Endothelial cell of umbilical vein (primary cell): ENCODE measurements at regions not wholly inside any gene's neighbourhood (a gene's known extent, or its start where the extent isn't known, plus 50 kb on each side); places are given as distances from the start of the nearest gene placed in this dataset.

Source experiments
- BruUV-seq: library from RNA; stranded (reverse); fragments of 400-500 nt; replicated peaks from 2 replicates; lab custom pipeline; 2021; lab: Mats Ljungman, UMichigan
- CTCF ChIA-PET: fragments of 300-600, 350-600 bp; sonication (Branson Sonifier 250); formaldehyde crosslinking; loops from one replicate; lab custom pipeline; 2021; ENCODE audit warnings: antibody characterized with exemption, inconsistent platforms; lab: Charles Lee
- POLR2A ChIA-PET: fragments of 300-600, 350-600 bp; sonication (Branson Sonifier 250); formaldehyde crosslinking; loops from one replicate; lab custom pipeline; 2021; ENCODE audit warnings: antibody characterized with exemption, inconsistent platforms; lab: Charles Lee
- DNase-seq: peaks from one replicate; pipeline ENCODE4 v3.0.0-alpha.2; 2011; ENCODE audit warnings: low read depth, low spot score
- FAIRE-seq: peaks from 2 replicates; lab custom pipeline; 2011; peaks lifted over from hg19 to GRCh38; lab: Jason Lieb, UNC
- H2AFZ ChIP-seq: 2 replicates; pipeline ENCODE4 v1.6.0; 2012; ENCODE audit warnings: low read depth, low read length, control low read depth, inconsistent platforms
- H3K27ac ChIP-seq: 2 replicates; pipeline ENCODE4 v1.5.1; 2011; ENCODE audit warnings: low read depth, mild to moderate bottlenecking, control low read depth, low read length, moderate library complexity; ENCODE audit not compliant: insufficient read depth
- H3K27me3 ChIP-seq, 2 experiments: 2 replicates each; pipeline versions ENCODE4 v1.6.0 to v1.6.1; 2011; ENCODE audit warnings: low read length in 2 of 2, mixed read lengths in 1 of 2; ENCODE audit not compliant: control insufficient read depth in 2 of 2, insufficient read depth in 2 of 2
- H3K36me3 ChIP-seq, 2 experiments: 2 replicates in 1 of 2; 3 replicates in 1 of 2; pipeline ENCODE4 v1.5.1; 2011; ENCODE audit warnings: low read length in 2 of 2, mild to moderate bottlenecking in 1 of 2, moderate library complexity in 1 of 2; ENCODE audit not compliant: control insufficient read depth in 2 of 2, insufficient read depth in 2 of 2; ENCODE audit errors: extremely low read depth in 1 of 2
- H3K4me1 ChIP-seq: 3 replicates; pipeline ENCODE4 v1.5.1; 2011; ENCODE audit warnings: mild to moderate bottlenecking, low read length; ENCODE audit not compliant: control insufficient read depth, insufficient read depth; ENCODE audit errors: extremely low read depth
- H3K4me2 ChIP-seq: 2 replicates; pipeline ENCODE4 v1.6.1; 2011; ENCODE audit warnings: low read length, control low read depth, mixed read lengths; ENCODE audit not compliant: insufficient read depth
- H3K4me3 ChIP-seq, 3 experiments: fragments of 200-600 bp in 1 of 3; sonication (generic), shearing (Covaris generic) in 1 of 3; replicated peaks in 1 of 3; 2 replicates each; pipeline ENCODE4 v1.5.1; 2011 to 2016; ENCODE audit warnings: control low read depth in 3 of 3, low read length in 3 of 3, mild to moderate bottlenecking in 2 of 3, inconsistent platforms in 1 of 3, low read depth in 1 of 3, moderate library complexity in 1 of 3; ENCODE audit not compliant: insufficient read depth in 1 of 3
- H3K79me2 ChIP-seq: 2 replicates; pipeline ENCODE4 v1.6.0; 2012; ENCODE audit warnings: low read length, inconsistent platforms; ENCODE audit not compliant: control insufficient read depth, insufficient read depth
- H3K9ac ChIP-seq: replicated peaks from 2 replicates; pipeline ENCODE3; 2011; ENCODE audit warnings: low read length, control low read depth; ENCODE audit not compliant: insufficient read depth; ENCODE audit errors: extremely low read depth
- H3K9me1 ChIP-seq: replicated peaks from 3 replicates; pipeline ENCODE4 v1.6.0; 2011; ENCODE audit warnings: mild to moderate bottlenecking, low read length; ENCODE audit not compliant: control insufficient read depth, insufficient read depth; ENCODE audit errors: extremely low read depth
- H3K9me3 ChIP-seq: replicated peaks from 2 replicates; pipeline ENCODE4 v1.5.1; 2012; ENCODE audit warnings: low read length, inconsistent platforms; ENCODE audit not compliant: control insufficient read depth, insufficient read depth
- H4K20me1 ChIP-seq: replicated peaks from 2 replicates; pipeline ENCODE3; 2011; ENCODE audit warnings: mild to moderate bottlenecking, low read length; ENCODE audit not compliant: control insufficient read depth, insufficient read depth; ENCODE audit errors: extremely low read depth
- CTCF ChIP-seq, 2 donors: IDR thresholded peaks; 1 replicate in 1 of 2; 2 replicates in 1 of 2; pipeline ENCODE4 v1.5.1; 2011; ENCODE audit warnings: low read length in 2 of 2, mild to moderate bottlenecking in 2 of 2, moderate library complexity in 2 of 2, control low read depth in 1 of 2, inconsistent platforms in 1 of 2, low read depth in 1 of 2; ENCODE audit not compliant: insufficient read depth in 1 of 2; ENCODE audit errors: extremely low read depth in 1 of 2
- EZH2 ChIP-seq: IDR thresholded peaks from 2 replicates; pipeline ENCODE4 v1.6.1; 2012; ENCODE audit warnings: borderline replicate concordance, low read depth, mild to moderate bottlenecking, moderate library complexity, low read length, inconsistent platforms; ENCODE audit not compliant: severe bottlenecking
- FOS ChIP-seq: IDR thresholded peaks from 2 replicates; pipeline ENCODE4 v1.6.1; 2011; ENCODE audit warnings: mild to moderate bottlenecking, low read length, moderate library complexity, borderline replicate concordance; ENCODE audit not compliant: insufficient read depth
- GATA2 ChIP-seq: IDR thresholded peaks from 2 replicates; pipeline ENCODE4 v1.7.0; 2011; ENCODE audit warnings: low read depth, mild to moderate bottlenecking, moderate library complexity, mixed read lengths, low read length; ENCODE audit not compliant: insufficient read length, insufficient read depth
- JUN ChIP-seq: IDR thresholded peaks from 2 replicates; pipeline ENCODE4 v1.6.1; 2011; ENCODE audit warnings: borderline replicate concordance, low read depth; ENCODE audit not compliant: insufficient read length, insufficient read depth
- POLR2A ChIP-seq: IDR thresholded peaks from 2 replicates; pipeline ENCODE4 v1.6.1; 2012; ENCODE audit warnings: low read depth, mild to moderate bottlenecking, control low read depth, low read length
- POLR2AphosphoS5 ChIP-seq: IDR thresholded peaks from 2 replicates; pipeline ENCODE4 v1.6.1; 2012; ENCODE audit warnings: low read depth, mild to moderate bottlenecking, control low read depth, low read length, moderate library complexity; ENCODE audit not compliant: insufficient read depth
- dilution Hi-C: fragments of 300-500 bp; cut with MboI; formaldehyde crosslinking; loops from one replicate; pipeline ENCODE4 v1.15.0; 2019; ENCODE audit warnings: low sequenced_read_pairs; ENCODE audit not compliant: extremely low pct_ligation_motif_present
- intact Hi-C: fragments of 100-400 bp; cut with micrococcal nuclease; formaldehyde crosslinking; loops from one replicate; pipeline ENCODE4 v1.10.0; 2022

- Histone ChIP-seq H2AFZ (no peak overlapping the region), H3K4me3 (no peak overlapping the region), H3K79me2 (no peaks in the 10 kb centered on the region), H3K9me1 (no peaks in the 10 kb centered on the region), H4K20me1 (no peaks in the 10 kb centered on the region), H3K9me3 (no peaks in the 10 kb centered on the region), H3K27me3 (no peaks in the 10 kb centered on the region), H3K36me3 (no peaks in the 10 kb centered on the region), H3K4me2 (no peak overlapping the region), H3K27ac (no peak overlapping the region), H3K9ac (no peak overlapping the region), H3K4me1 (no peaks in the 10 kb centered on the region)
- CTCF ChIA-PET: no interaction called here
- TF ChIP-seq JUN (no peak), EZH2 (no peak), FOS (no peak), CTCF (IDR thresholded peaks at IDR 0.05; ENCODE audit: extremely low read depth in 1 of 2, insufficient read depth in 1 of 2, low read depth in 1 of 2, low read length in 2 of 2) (no peak)
- BruUV-seq: no TSS peak
- intact Hi-C loops: no loop called here
- dilution Hi-C loops: no loop called here
- DNase-seq (no peak), FAIRE-seq (peak; percentile 52)
- POLR2A ChIA-PET: no interaction called here
Observed at GRCh38 chr18:29930231-29930630, 1112.3 kb downstream of the DSC3 start.

- no peak for FAIRE-seq
- CTCF ChIA-PET: interaction anchor here (0.8 kb wide), 1 partner anchor 16 kb away, joined by 3 read pairs; no protein-coding TSS in a partner anchor
- intact Hi-C loops: no loop called here
- no peak overlapping the region for H3K27ac ChIP-seq
- H4K20me1 ChIP-seq: no peaks in the 10 kb centered on the region
- no peaks in the 10 kb centered on the region for H3K9me1 ChIP-seq
- no peak for DNase-seq
- dilution Hi-C loops: no loop called here
- no peak overlapping the region for H3K4me2 ChIP-seq
- TF ChIP-seq CTCF (IDR thresholded peaks at IDR 0.05; ENCODE audit: extremely low read depth in 1 of 2, insufficient read depth in 1 of 2, low read depth in 1 of 2, low read length in 2 of 2) (no peak), GATA2 (no peak), FOS (no peak), POLR2A (no peak), POLR2AphosphoS5 (no peak)
- no TSS peak for BruUV-seq
- H3K4me3 ChIP-seq: no peak overlapping the region
- no peaks in the 10 kb centered on the region for H3K79me2 ChIP-seq
- no peak overlapping the region for H2AFZ ChIP-seq
- H3K4me1 ChIP-seq: no peaks in the 10 kb centered on the region
- H3K27me3 ChIP-seq: no peaks in the 10 kb centered on the region
- H3K36me3 ChIP-seq: no peaks in the 10 kb centered on the region
- H3K9ac ChIP-seq: no peak overlapping the region
- POLR2A ChIA-PET: no interaction called here
- no peaks in the 10 kb centered on the region for H3K9me3 ChIP-seq
Observed at GRCh38 chr18:29928081-29928480, 1114.5 kb downstream of the DSC3 start.
